Loucy (cell line): ENCODE measurements at regions not wholly inside any gene's neighbourhood (a gene's known extent, or its start where the extent isn't known, plus 50 kb on each side); places are given as distances from the start of the nearest gene placed in this dataset.

ENCODE experiments used
- H2AFZ ChIP-seq: fragments of 200-600 bp; sonication (generic); 2 replicates; pipeline ENCODE4 v1.6.0; 2016; ENCODE audit warnings: antibody characterized with exemption, mild to moderate bottlenecking, low read length, moderate library complexity
- H3F3A ChIP-seq: fragments of 200-600 bp; 2 replicates; pipeline ENCODE4 v1.6.0; 2016; ENCODE audit warnings: antibody characterized with exemption, low read depth, mild to moderate bottlenecking
- H3K27me3 ChIP-seq: fragments of 200-600 bp; sonication (generic); 2 replicates; pipeline ENCODE4 v1.6.1; 2014; ENCODE audit warnings: low read length, mild to moderate bottlenecking; ENCODE audit not compliant: insufficient read depth, poor library complexity, severe bottlenecking
- H3K36me3 ChIP-seq: fragments of 200-600 bp; sonication (generic); 2 replicates; pipeline ENCODE4 v1.6.1; 2016; ENCODE audit warnings: low read length; ENCODE audit not compliant: insufficient read depth
- H3K4me1 ChIP-seq: fragments of 200-600 bp; sonication (generic); 2 replicates; pipeline ENCODE4 v1.5.1; 2014; ENCODE audit warnings: low read length, mild to moderate bottlenecking; ENCODE audit not compliant: insufficient read depth, poor library complexity, severe bottlenecking
- H3K4me2 ChIP-seq: fragments of 200-600 bp; sonication (generic); 2 replicates; pipeline ENCODE4 v1.6.0; 2014; ENCODE audit warnings: antibody characterized with exemption, low read length, low read depth, mild to moderate bottlenecking; ENCODE audit not compliant: poor library complexity, severe bottlenecking
- H3K4me3 ChIP-seq: fragments of 200-600 bp; sonication (generic); 2 replicates; pipeline ENCODE4 v1.5.1; 2014; ENCODE audit warnings: low read length, mild to moderate bottlenecking, mixed read lengths; ENCODE audit not compliant: poor library complexity, severe bottlenecking
- H3K79me2 ChIP-seq: fragments of 200-600 bp; sonication (generic); 2 replicates; pipeline ENCODE4 v1.6.1; 2014; ENCODE audit warnings: low read length; ENCODE audit not compliant: insufficient read depth
- H3K9ac ChIP-seq: fragments of 200-600 bp; sonication (generic); 2 replicates; pipeline ENCODE4 v1.6.0; 2014; ENCODE audit warnings: mild to moderate bottlenecking, low read depth, low read length, moderate library complexity; ENCODE audit not compliant: poor library complexity, severe bottlenecking
- H3K9me2 ChIP-seq: fragments of 200-600 bp; sonication (generic); replicated peaks from 2 replicates; pipeline ENCODE4 v1.6.1; 2016; ENCODE audit warnings: low read depth, low read length, mixed read lengths
- H3K9me3 ChIP-seq: fragments of 200-600 bp; sonication (generic); 2 replicates; pipeline ENCODE4 v1.6.1; 2014; ENCODE audit warnings: mild to moderate bottlenecking, antibody characterized with exemption, low read length, low read depth; ENCODE audit not compliant: insufficient read depth
- H4K20me1 ChIP-seq: fragments of 200-600 bp; sonication (generic); 2 replicates; pipeline ENCODE4 v1.6.0; 2014; ENCODE audit warnings: antibody characterized with exemption, low read length, mild to moderate bottlenecking; ENCODE audit not compliant: insufficient read depth, poor library complexity, severe bottlenecking
- EZH2phosphoT487 ChIP-seq: fragments of 200-600 bp; IDR thresholded peaks from 2 replicates; pipeline ENCODE4 v1.6.1; 2018; ENCODE audit warnings: antibody characterized with exemption, mild to moderate bottlenecking, moderate library complexity, borderline replicate concordance
- TF ChIP-seq, protein P1 (sequence below): fragments of 200-600 bp; sonication (generic); conservative IDR thresholded peaks from 2 replicates; pipeline ENCODE4 v1.5.1; 2014; ENCODE audit warnings: mild to moderate bottlenecking, antibody characterized with exemption, low read length

GRCh38 chr12:130073721-130074120 is 88.5 kb upstream of the FZD10 start:
- H3K9me3 ChIP-seq = no peaks in the 10 kb centered on the region
- no peak overlapping the region for H3K4me2 ChIP-seq
- TF ChIP-seq EZH2phosphoT487 = no peak
- TF ChIP-seq, protein P1, sequence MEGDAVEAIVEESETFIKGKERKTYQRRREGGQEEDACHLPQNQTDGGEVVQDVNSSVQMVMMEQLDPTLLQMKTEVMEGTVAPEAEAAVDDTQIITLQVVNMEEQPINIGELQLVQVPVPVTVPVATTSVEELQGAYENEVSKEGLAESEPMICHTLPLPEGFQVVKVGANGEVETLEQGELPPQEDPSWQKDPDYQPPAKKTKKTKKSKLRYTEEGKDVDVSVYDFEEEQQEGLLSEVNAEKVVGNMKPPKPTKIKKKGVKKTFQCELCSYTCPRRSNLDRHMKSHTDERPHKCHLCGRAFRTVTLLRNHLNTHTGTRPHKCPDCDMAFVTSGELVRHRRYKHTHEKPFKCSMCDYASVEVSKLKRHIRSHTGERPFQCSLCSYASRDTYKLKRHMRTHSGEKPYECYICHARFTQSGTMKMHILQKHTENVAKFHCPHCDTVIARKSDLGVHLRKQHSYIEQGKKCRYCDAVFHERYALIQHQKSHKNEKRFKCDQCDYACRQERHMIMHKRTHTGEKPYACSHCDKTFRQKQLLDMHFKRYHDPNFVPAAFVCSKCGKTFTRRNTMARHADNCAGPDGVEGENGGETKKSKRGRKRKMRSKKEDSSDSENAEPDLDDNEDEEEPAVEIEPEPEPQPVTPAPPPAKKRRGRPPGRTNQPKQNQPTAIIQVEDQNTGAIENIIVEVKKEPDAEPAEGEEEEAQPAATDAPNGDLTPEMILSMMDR = no peak
- H3K9ac ChIP-seq = no peak overlapping the region
- H3F3A ChIP-seq = no peaks in the 10 kb centered on the region
- no peaks in the 10 kb centered on the region for H4K20me1 ChIP-seq
- no peaks in the 10 kb centered on the region for H3K4me1 ChIP-seq
- no peaks in the 10 kb centered on the region for H3K36me3 ChIP-seq
- no peaks in the 10 kb centered on the region for H3K79me2 ChIP-seq
- H2AFZ ChIP-seq = no peak overlapping the region
- H3K4me3 ChIP-seq = no peak overlapping the region
- no peaks in the 10 kb centered on the region for H3K27me3 ChIP-seq
- H3K9me2 ChIP-seq = no peaks in the 10 kb centered on the region

DNA sequence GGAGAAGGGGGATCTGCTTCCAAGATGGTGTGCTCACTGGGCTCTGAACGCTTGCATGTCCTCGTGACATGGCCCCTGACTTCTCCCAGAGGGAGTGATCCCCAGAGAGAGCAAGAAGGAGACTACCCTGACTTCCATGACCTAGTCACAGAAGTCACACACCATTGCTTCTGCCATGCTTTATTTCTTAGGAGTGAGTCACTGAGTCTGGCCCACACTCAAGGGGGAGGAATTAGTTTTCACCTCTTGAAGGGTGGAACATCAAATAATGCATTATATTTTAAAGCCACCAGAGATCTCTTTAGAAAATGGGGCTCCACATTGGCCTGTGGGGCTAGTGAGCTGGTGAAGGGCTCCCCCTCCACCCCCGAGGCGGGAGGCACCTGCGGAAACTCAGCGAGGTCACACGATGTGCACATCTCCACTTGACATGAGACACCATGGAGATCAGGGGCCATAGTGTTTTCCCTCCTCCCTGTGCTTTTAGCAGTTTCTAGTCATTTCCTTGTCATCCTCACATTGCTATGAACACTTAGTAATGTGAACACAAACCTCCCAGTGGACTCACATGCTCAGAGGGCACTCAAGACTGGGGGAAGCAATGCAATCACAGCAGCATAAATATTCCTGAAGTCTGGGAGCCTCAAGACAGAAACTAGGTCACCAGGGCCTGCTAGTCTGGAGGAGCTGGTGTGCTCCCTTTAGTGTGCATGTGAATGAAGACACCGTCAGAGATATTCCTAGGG is 87.4 kb upstream of the FZD10 start:
- Histone ChIP-seq H3K4me1 (no peaks in the 10 kb centered on the region), H4K20me1 (no peaks in the 10 kb centered on the region), H3F3A (no peaks in the 10 kb centered on the region), H3K4me2 (no peak overlapping the region), H3K27me3 (no peaks in the 10 kb centered on the region), H3K4me3 (no peak overlapping the region), H3K36me3 (no peaks in the 10 kb centered on the region), H3K9me3 (no peaks in the 10 kb centered on the region), H2AFZ (no peak overlapping the region), H3K9me2 (no peaks in the 10 kb centered on the region), H3K9ac (no peak overlapping the region), H3K79me2 (no peaks in the 10 kb centered on the region)
- TF ChIP-seq EZH2phosphoT487 = no peak
- TF ChIP-seq, protein P1 = no peak

GRCh38 chr12:130075497-130076076 is 86.7 kb upstream of the FZD10 start:
- H3F3A ChIP-seq = no peaks in the 10 kb centered on the region
- no peaks in the 10 kb centered on the region for H3K79me2 ChIP-seq
- H3K4me3 ChIP-seq = no peak overlapping the region
- H4K20me1 ChIP-seq = no peaks in the 10 kb centered on the region
- no peaks in the 10 kb centered on the region for H3K9me3 ChIP-seq
- H3K4me2 ChIP-seq = no peak overlapping the region
- no peaks in the 10 kb centered on the region for H3K4me1 ChIP-seq
- no peaks in the 10 kb centered on the region for H3K27me3 ChIP-seq
- no peaks in the 10 kb centered on the region for H3K36me3 ChIP-seq
- no peak overlapping the region for H2AFZ ChIP-seq
- no peak overlapping the region for H3K9ac ChIP-seq
- no peak for TF ChIP-seq EZH2phosphoT487
- TF ChIP-seq, protein P1 = no peak
- H3K9me2 ChIP-seq = no peaks in the 10 kb centered on the region
